ENCODE measurements at regions not wholly inside any gene's neighbourhood (a gene's known extent, or its start where the extent isn't known, plus 50 kb on each side); places are given as distances from the start of the nearest gene placed in this dataset.

GRCh38 chr1:173360487-173361063 lies 116.6 kb upstream of the PRDX6 start:
- in situ Hi-C loops (cut with HindIII; ENCODE audit: low pct_unique_long_range_greater_than_20kb, low sequenced_read_pairs) (no loop called here), intact Hi-C loops (cut with micrococcal nuclease; ENCODE audit: unreplicated experiment) (no loop called here)
- CTCF ChIA-PET = no interaction called here
- no peaks in the 10 kb centered on the region for H3K36me3 ChIP-seq (ENCODE audit: control insufficient read depth, insufficient read depth, low read length)
- no peaks in the 10 kb centered on the region for H3K27me3 ChIP-seq (ENCODE audit: control insufficient read depth, insufficient read depth, low read length)
- ATAC-seq (no peak), DNase-seq (ENCODE audit: low read depth, low spot score) (no peak)
- POLR2A ChIA-PET = no interaction called here
- no peak for TF ChIP-seq SIN3A (IDR thresholded peaks at IDR 0.05; ENCODE audit: borderline replicate concordance, insufficient read depth, low read depth, low read length)
- TF ChIP-seq REST (IDR thresholded peaks at IDR 0.05; ENCODE audit: insufficient read depth in 1 of 2, low read depth in 2 of 2, low read length in 1 of 2) = no peak
- no peak for TF ChIP-seq CTCF (IDR thresholded peaks at IDR 0.05)
- TF ChIP-seq TCF7L2 (IDR thresholded peaks at IDR 0.05; ENCODE audit: low read depth, low read length) = no peak
- TF ChIP-seq POLR2AphosphoS5 (IDR thresholded peaks at IDR 0.05; ENCODE audit: low read depth, low read length) = no peak
- no peaks in the 10 kb centered on the region for H3K4me1 ChIP-seq (ENCODE audit: control insufficient read depth, insufficient read depth, low read length)
- no peak overlapping the region for H3K4me3 ChIP-seq (ENCODE audit: low read depth in 2 of 2, low read length in 2 of 2)
- no TSS peak for BruUV-seq (replicated peaks)
- H3K27ac ChIP-seq (ENCODE audit: low read length) = no peak overlapping the region
- no peaks in the 10 kb centered on the region for H3K9me3 ChIP-seq (ENCODE audit: control insufficient read depth, insufficient read depth, low read depth, low read length)

DNA sequence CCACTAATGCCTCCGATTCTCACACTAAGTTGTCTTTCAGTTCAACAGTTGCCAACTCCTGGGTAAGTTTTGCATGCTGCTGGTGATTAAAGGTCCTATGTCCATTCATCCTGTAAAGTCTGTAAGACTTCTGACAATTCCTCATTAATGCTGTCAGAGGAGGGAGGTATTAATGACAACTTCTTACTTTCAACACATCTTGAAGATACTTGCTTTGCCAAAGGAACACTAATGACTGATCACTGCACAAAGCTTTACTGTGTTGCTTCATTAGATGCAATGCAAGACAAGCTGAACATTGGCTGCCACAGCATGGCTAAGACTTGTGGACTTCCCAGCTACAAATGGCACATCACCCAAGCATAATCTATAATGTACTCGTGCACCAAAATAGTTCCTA lies 114.6 kb upstream of the PRDX6 start:
- intact Hi-C loops (cut with micrococcal nuclease; ENCODE audit: unreplicated experiment) = no loop called here
- no peak for DNase-seq (ENCODE audit: low read depth, low spot score)
- CTCF ChIA-PET = no interaction called here

More for the DNA sequence above, 114.6 kb upstream of the PRDX6 start:
- POLR2A ChIA-PET = no interaction called here
- no TSS peak for BruUV-seq (replicated peaks)
- Histone ChIP-seq H3K36me3 (ENCODE audit: control insufficient read depth, insufficient read depth, low read length) (no peaks in the 10 kb centered on the region), H3K4me3 (ENCODE audit: low read depth in 2 of 2, low read length in 2 of 2) (no peak overlapping the region), H3K9me3 (ENCODE audit: control insufficient read depth, insufficient read depth, low read depth, low read length) (no peaks in the 10 kb centered on the region), H3K27ac (ENCODE audit: low read length) (no peak overlapping the region), H3K27me3 (ENCODE audit: control insufficient read depth, insufficient read depth, low read length) (no peaks in the 10 kb centered on the region), H3K4me1 (ENCODE audit: control insufficient read depth, insufficient read depth, low read length) (no peaks in the 10 kb centered on the region)
- TF ChIP-seq REST (IDR thresholded peaks at IDR 0.05; ENCODE audit: insufficient read depth in 1 of 2, low read depth in 2 of 2, low read length in 1 of 2) (no peak), TCF7L2 (IDR thresholded peaks at IDR 0.05; ENCODE audit: low read depth, low read length) (no peak), CTCF (IDR thresholded peaks at IDR 0.05) (no peak), SIN3A (IDR thresholded peaks at IDR 0.05; ENCODE audit: borderline replicate concordance, insufficient read depth, low read depth, low read length) (no peak), POLR2AphosphoS5 (IDR thresholded peaks at IDR 0.05; ENCODE audit: low read depth, low read length) (no peak)
- in situ Hi-C loops (cut with HindIII; ENCODE audit: low pct_unique_long_range_greater_than_20kb, low sequenced_read_pairs) = no loop called here
- ATAC-seq = no peak
